Astrocyte of the cerebellum (primary cell): ENCODE measurements at regions not wholly inside any gene's neighbourhood (a gene's known extent, or its start where the extent isn't known, plus 50 kb on each side); places are given as distances from the start of the nearest gene placed in this dataset.

ENCODE experiments used
- DNase-seq: peaks from one replicate; pipeline ENCODE4 v3.0.0-alpha.2; 2011; ENCODE audit warnings: low read depth
- H3K4me3 ChIP-seq: 2 replicates; pipeline ENCODE4 v1.5.1; 2011; ENCODE audit warnings: mild to moderate bottlenecking, low read depth, low read length, moderate library complexity
- CTCF ChIP-seq: IDR thresholded peaks from 2 replicates; pipeline ENCODE4 v1.5.1; 2012; ENCODE audit warnings: low read length, low read depth, moderate library complexity, mild to moderate bottlenecking; ENCODE audit errors: missing control alignments
- in situ Hi-C: cut with HindIII; loops from 2 replicates; pipeline ENCODE4 v1.10.0; 2017; ENCODE audit warnings: low sequenced_read_pairs

- in situ Hi-C loops = no loop called here
- TF ChIP-seq CTCF = no peak
Measured at GRCh38 chr9:99561509-99561917, 260.2 kb upstream of the NR4A3 start.

GRCh38 chr9:99561961-99562565 is 259.6 kb upstream of the NR4A3 start:
- no peak for DNase-seq
- in situ Hi-C loops = no loop called here
- no peak overlapping the region for H3K4me3 ChIP-seq
- TF ChIP-seq CTCF = no peak

More at GRCh38 chr9:99561509-99561917, 260.2 kb upstream of the NR4A3 start:
- H3K4me3 ChIP-seq = no peak overlapping the region
- no peak for DNase-seq

DNA sequence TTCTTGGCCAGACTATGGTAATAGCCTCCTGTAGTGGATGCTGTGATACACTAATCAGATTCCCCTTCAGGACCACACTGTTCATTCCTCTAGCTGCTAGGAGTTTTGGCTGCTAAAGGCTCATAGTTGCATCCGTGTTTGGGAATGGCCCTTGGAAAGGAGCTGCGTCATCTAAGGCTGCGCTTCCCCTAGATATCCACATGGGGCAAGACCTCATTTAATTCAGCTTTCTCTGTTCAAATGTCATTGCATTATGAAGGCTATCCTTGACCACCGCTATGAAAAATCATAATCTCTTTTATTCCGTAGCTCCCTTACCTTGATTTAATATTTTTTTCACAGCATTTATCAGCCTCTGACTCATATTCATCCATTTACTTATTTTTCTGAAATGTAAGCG is 258.3 kb upstream of the NR4A3 start:
- in situ Hi-C loops = no loop called here

DNA sequence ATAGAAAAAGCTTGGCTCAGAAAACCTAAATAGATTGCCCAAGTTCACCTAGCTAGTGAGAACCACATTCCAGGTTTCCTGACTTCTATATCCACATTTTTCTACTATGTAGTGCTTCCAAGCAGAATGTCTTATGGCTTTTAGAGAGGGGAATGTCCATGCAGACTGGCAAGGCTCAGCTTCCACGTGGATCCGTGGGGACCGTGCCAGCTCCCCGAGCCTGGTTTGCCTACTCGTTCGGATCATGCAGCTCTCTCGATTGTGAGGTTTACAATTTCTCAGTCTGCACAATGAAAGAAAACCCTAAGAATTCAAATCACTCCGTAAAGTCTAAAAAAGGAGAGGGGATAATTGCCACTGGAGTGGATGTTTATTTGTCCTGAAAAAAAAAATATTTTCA is 256.5 kb upstream of the NR4A3 start:
- in situ Hi-C loops = no loop called here
- no peak for TF ChIP-seq CTCF
- no peak for DNase-seq

More for the DNA sequence above, 258.3 kb upstream of the NR4A3 start:
- no peak for TF ChIP-seq CTCF
- DNase-seq = no peak
- H3K4me3 ChIP-seq = no peak overlapping the region

DNA sequence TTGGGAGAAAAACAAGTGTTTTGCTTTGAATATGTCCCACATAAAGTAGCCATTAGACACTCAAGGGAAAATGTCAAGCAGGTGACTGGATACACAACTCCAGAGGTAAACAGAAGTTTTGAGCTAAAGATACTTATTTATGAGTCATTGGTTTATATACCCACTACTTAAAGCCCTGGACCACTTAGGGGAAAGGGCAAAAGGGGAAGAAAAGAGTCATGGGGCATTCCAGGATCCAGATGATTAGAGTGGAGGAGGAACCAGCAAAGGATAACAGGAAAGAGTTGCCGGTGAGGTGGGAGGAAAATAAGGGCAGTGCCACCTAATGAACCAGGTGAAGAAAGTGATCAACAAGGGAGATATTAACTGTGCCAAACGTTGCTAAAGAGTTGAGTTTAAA is 254.2 kb upstream of the NR4A3 start:
- DNase-seq = no peak
- in situ Hi-C loops = no loop called here
- H3K4me3 ChIP-seq = no peak overlapping the region
- TF ChIP-seq CTCF = no peak

More for the DNA sequence above, 256.5 kb upstream of the NR4A3 start:
- no peak overlapping the region for H3K4me3 ChIP-seq

- in situ Hi-C loops = no loop called here
- no peak for DNase-seq
- no peak overlapping the region for H3K4me3 ChIP-seq
- TF ChIP-seq CTCF = no peak
Measured at GRCh38 chr9:99569840-99570239, 251.8 kb upstream of the NR4A3 start.

- TF ChIP-seq CTCF = no peak
- no peak for DNase-seq
- in situ Hi-C loops = no loop called here
- no peak overlapping the region for H3K4me3 ChIP-seq
Measured at GRCh38 chr9:99572567-99572966, 249.1 kb upstream of the NR4A3 start.
